ENCODE measurements at regions not wholly inside any gene's neighbourhood (a gene's known extent, or its start where the extent isn't known, plus 50 kb on each side); places are given as distances from the start of the nearest gene placed in this dataset.

- TF ChIP-seq, protein P1, sequence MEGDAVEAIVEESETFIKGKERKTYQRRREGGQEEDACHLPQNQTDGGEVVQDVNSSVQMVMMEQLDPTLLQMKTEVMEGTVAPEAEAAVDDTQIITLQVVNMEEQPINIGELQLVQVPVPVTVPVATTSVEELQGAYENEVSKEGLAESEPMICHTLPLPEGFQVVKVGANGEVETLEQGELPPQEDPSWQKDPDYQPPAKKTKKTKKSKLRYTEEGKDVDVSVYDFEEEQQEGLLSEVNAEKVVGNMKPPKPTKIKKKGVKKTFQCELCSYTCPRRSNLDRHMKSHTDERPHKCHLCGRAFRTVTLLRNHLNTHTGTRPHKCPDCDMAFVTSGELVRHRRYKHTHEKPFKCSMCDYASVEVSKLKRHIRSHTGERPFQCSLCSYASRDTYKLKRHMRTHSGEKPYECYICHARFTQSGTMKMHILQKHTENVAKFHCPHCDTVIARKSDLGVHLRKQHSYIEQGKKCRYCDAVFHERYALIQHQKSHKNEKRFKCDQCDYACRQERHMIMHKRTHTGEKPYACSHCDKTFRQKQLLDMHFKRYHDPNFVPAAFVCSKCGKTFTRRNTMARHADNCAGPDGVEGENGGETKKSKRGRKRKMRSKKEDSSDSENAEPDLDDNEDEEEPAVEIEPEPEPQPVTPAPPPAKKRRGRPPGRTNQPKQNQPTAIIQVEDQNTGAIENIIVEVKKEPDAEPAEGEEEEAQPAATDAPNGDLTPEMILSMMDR (IDR thresholded peaks at IDR 0.05; ENCODE audit: low read depth, low read length, missing input control), result no peak
- no peak for TF ChIP-seq SP1 (IDR thresholded peaks at IDR 0.05)
- TF ChIP-seq YY1 (IDR thresholded peaks at IDR 0.05), result no peak
- TF ChIP-seq, protein P2, sequence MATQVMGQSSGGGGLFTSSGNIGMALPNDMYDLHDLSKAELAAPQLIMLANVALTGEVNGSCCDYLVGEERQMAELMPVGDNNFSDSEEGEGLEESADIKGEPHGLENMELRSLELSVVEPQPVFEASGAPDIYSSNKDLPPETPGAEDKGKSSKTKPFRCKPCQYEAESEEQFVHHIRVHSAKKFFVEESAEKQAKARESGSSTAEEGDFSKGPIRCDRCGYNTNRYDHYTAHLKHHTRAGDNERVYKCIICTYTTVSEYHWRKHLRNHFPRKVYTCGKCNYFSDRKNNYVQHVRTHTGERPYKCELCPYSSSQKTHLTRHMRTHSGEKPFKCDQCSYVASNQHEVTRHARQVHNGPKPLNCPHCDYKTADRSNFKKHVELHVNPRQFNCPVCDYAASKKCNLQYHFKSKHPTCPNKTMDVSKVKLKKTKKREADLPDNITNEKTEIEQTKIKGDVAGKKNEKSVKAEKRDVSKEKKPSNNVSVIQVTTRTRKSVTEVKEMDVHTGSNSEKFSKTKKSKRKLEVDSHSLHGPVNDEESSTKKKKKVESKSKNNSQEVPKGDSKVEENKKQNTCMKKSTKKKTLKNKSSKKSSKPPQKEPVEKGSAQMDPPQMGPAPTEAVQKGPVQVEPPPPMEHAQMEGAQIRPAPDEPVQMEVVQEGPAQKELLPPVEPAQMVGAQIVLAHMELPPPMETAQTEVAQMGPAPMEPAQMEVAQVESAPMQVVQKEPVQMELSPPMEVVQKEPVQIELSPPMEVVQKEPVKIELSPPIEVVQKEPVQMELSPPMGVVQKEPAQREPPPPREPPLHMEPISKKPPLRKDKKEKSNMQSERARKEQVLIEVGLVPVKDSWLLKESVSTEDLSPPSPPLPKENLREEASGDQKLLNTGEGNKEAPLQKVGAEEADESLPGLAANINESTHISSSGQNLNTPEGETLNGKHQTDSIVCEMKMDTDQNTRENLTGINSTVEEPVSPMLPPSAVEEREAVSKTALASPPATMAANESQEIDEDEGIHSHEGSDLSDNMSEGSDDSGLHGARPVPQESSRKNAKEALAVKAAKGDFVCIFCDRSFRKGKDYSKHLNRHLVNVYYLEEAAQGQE (IDR thresholded peaks at IDR 0.05), result no peak
- no peak for TF ChIP-seq HNF4A (conservative IDR thresholded peaks at IDR 0.05)
- TF ChIP-seq MAX (IDR thresholded peaks at IDR 0.05), result no peak
Observed at GRCh38 chrX:82626978-82627377, 881.1 kb upstream of the POU3F4 start.

Data from liver (tissue), 3 donors.